CD4-positive, alpha-beta T cell treated with Interleukin-4 for 1 hour (primary cell): ENCODE measurements at regions not wholly inside any gene's neighbourhood (a gene's known extent, or its start where the extent isn't known, plus 50 kb on each side); places are given as distances from the start of the nearest gene placed in this dataset.
"Not testable (repeated sequence)": the region's sequence is repeated elsewhere in the genome, so short reads cannot be mapped to it uniquely, and the experiment has no call there.

ENCODE experiments used
- DNase-seq, 2 donors: peaks; one replicate each; pipeline ENCODE4 v3.0.0-alpha.2; 2020 to 2022

DNA sequence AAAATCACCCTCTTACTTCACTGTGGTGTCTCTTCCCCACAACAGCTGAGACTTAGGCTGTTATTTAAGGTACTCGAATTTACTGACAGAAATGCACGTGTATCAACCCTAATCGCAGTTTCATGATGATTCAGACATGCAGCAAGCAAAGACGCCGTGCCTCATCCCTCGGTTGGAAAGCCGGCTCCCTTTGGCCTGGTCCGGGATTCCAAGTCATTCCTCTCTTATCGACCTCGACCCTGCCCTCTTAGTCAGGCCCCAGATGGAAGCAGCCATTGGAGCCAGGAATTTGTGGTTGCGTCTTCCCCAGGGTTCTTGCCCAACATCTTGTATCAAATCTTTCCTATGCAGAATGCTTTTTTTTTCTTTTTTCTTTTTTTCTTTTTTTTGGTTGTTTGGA lies 229.5 kb downstream of the GATA3 start:
- DNase-seq: no peak

DNA sequence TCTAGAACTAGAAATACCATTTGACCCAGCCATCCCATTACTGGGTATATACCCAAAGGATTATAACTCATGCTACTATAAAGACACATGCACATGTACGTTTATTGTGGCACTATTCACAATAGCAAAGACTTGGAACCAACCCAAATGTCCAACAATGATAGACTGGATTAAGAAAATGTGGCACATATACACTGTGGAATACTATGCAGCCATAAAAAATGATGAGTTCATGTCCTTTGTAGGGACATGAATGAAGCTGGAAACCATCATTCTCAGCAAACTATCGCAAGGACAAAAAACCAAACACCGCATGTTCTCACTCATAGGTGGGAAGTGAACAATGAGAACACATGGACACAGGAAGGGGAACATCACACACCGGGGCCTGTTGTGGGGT lies 231.5 kb downstream of the GATA3 start:
- DNase-seq: not testable (repeated sequence)

DNA sequence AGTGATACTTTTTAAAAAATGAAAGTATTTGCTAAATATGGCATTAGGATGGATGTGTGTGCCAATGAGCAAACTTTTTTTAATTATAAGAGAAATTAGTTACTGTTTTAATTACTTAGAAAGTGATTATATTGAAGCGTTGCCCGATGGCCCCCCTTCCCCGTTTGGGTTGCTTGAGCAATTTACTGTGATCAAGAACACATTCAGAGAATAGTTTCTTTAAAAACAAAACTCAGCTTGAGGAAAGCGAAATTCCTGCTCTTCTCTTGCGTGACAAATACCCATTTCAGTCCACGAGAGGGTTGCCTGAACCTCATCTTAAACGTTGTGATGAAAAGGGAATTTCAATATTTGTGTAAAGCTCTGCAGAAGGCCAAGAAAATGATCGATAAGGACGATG lies 234.1 kb downstream of the GATA3 start:
- no peak for DNase-seq

- DNase-seq: no peak
These were observed 234.9 kb downstream of the GATA3 start for GRCh38 chr10:8289186-8289924.

DNA sequence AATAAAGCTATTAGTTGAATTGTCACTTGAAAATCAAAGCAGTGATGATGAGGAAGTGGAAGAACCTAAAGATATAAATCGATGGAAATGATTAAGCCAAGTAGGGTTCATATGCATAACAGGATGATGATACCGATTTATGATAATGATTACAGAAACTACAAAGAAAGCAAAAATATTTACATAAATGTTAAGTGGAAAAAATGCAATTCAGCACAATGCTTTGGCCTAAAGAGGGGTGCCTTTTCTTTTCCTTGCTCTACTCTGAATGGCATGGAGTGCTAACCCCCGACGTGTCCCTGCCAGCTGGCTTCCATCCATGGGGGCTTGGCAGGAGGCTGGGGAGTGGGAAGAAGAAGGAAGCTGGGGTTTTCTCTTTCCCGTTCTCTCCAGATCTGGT lies 240.3 kb downstream of the GATA3 start:
- DNase-seq: no peak

DNA sequence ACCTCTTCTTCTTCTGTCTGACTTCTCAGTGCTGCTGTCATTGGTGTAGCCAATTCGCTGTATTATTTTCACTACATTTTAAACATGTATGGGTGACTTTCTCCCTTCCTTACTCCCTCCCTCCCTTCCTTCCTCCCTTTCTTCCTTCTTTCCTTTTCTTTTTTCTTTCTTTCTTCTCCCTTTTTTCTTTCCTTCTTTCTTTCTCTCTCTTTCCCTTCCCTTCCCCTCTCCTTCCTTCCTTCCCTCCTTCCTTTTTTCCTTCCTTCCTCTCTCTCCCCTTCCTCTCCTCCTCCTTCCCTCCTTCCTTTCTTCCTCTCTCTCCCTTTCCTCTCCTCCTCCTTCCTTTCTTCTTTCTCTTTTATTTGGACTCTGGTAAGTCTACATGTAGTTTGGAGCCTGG lies 240.8 kb downstream of the GATA3 start:
- DNase-seq: no peak

DNA sequence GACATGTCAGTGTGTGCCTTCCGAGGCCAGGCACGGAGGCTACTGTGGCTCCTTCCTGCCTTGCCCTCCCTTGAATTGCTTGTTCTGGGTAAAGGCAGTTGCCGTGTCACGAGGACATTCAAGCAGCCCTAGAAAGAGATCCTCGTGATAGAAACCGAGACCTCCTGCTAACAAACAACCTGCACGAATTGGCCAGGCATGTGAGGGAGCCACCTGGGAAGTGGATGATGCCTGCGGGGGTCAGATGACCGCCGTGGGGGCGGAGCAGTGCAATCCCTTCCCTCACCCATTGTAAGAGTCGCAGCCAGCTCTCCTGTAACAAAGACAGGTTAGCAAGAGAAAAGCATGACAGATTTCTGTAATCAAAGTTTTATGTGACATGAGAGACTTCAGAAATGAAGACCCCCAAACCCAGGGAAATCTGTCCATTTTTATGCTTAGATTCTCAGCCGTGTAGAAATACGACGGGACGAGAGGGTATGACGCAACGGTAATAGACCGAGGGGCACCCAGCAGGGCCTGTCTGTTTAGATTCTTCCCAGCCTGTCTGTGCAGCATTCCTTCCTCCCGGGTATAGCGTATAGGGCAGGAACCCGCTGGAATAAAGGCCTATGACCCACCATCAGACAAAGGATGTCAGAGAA lies 241.7 kb downstream of the GATA3 start:
- DNase-seq: no peak

DNA sequence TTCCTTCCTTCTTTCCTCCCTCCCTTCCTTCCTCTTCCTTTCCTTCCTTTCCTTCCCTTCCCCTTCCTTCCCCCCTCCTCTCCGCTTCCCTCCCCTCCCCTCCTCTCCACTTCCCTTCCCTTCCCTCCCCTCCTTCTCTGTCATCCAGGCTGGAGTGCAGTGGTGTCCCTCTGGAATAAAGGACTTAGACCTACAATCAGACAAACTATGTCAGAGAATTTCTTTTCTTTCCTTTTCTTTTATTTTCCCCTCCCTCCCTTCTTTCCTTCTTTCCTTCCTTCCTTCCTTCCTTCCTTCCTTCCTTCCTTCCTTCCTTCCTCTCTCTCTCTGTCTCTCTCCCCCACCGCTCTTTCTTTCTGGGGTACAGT lies 242.2 kb downstream of the GATA3 start:
- no peak for DNase-seq

DNA sequence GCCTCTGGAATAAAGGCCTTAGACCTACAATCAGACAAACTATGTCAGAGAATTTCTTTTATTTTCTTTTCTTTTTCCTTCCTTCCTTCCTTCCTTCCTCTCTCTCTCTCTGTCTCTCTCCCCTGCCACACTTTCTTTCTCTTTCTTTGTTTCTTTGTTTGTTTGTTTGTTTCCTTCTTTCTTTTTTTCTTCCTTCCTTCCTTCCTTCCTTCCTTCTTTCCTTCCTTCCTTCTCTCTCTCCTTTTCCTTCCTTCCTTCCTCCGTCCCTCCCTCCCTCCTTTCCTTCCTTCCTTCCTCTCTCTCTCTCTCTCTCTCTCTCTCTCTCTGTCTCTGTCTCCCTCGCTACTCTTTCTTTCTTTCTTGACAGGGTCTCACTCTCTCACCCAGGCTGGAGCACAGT lies 242.6 kb downstream of the GATA3 start:
- DNase-seq: no peak

GRCh38 chr10:8297959-8298358 lies 243.5 kb downstream of the GATA3 start:
- no peak for DNase-seq

DNA sequence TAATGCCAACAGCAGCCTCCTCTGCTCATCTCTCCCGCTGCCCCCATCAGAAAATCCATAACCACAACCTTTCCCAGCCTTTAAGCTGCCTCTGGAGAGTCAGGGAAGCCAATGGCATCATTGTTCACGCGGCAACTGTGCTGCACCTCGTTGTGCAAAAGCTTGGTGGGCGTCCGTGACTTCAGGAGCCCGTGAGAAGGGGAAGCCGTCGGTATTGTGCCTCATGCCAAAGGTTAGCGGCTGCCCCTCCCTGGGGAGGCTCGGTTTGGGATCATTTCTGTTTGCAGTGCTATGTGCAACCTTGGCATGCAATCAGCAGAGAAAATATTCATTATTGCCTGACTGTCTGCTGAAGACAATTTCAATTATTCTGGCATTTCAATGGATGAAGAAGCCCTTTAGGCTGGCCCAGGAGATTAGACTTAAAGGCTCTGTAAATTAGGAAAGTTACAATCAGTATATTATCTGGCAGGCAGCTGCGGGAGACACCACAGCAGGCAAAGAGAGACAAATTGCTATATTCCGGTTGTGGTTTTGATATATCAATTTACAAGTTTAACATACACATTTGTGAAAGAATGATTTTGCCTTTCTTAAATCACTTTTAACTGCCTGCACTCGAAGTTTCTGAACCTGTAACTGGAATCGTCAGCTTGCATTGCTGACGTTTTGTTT lies 244.5 kb downstream of the GATA3 start:
- DNase-seq: no peak

DNA sequence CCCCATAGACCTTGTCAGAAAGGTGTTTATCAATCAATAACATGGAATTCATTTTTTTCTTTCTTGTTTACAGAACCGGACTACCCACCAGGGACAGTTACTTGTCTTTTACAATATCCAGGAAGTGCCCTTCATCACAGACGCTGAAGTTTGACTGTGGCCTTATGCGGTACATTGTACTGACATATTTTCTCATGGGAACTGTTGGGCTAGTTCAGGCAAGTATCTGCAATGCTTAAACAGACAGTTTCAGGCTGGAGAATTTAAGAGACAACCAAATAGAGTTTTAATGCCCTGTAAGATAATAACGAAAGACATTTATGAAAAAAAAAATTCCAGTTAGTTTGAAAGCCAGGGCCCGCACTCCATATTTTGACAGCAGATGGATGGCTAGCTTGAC lies 246.4 kb downstream of the GATA3 start:
- no peak for DNase-seq

GRCh38 chr10:8301333-8301732 lies 246.8 kb downstream of the GATA3 start:
- no peak for DNase-seq

DNA sequence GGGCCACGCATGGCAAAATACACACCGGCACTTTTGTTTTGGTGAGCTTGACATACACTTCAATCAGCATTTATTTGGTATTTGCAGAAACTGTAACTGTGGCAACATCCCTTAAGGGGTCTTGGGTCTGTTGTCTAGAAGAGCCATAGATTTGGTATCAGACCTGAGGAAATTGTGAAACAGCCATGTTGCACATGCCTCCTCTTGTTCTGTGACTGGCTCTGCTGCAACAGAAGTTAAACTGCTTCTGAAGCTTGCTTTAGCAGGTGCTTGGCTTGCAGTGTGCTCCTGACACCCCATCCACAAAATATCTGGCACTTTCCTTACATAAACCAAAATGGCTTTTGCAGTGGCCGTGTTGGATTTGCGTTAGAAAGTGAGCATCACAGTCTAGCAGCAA lies 247.3 kb downstream of the GATA3 start:
- DNase-seq: no peak

- DNase-seq: no peak
These were observed 248.1 kb downstream of the GATA3 start for GRCh38 chr10:8302565-8302964.

GRCh38 chr10:8304861-8305260 lies 250.4 kb downstream of the GATA3 start:
- DNase-seq: no peak

- DNase-seq: no peak
These were observed 251.6 kb downstream of the GATA3 start for GRCh38 chr10:8305876-8306652.

GRCh38 chr10:8306685-8307364 lies 252.3 kb downstream of the GATA3 start:
- DNase-seq: no peak

DNA sequence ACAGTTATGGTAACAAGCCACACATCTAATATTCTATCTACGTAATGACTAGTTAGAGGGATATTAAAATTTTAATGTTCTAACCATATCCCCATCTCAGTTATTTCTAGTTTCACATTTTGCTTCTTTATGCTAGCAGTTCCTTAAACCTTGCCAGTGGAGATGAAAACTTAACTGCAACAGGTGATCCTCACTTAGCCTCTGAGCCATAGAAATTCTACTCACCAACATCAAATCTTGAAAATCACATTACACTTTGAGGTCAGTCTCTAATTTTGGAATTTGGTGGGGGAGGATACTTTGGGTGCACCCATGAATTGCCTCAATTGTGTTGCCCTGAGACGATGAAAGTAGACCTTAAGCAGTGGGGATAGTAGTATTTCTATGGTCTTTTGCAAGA lies 256.4 kb downstream of the GATA3 start:
- DNase-seq: no peak

- no peak for DNase-seq
These were observed 257.1 kb downstream of the GATA3 start for GRCh38 chr10:8311526-8312070.

DNA sequence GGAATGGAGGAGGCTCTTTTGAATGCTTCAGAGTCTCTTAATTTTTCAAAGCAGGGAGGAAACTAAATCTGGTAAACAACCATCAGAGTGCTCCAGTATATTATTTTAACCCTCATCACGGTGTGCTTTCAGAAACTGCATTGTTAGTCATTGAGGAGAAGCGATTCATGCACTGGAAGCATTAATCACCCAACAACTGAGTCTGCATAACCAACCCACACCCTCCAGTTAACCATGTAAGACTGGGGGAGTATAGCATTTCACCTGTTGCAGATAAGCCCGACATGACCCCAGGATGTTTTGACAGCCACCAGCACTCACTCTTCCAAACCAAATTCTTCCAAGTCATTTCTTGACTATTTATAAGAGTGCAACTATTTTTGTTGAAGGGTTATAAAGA lies 257.6 kb downstream of the GATA3 start:
- DNase-seq: no peak

GRCh38 chr10:8312781-8313180 lies 258.3 kb downstream of the GATA3 start:
- no peak for DNase-seq

DNA sequence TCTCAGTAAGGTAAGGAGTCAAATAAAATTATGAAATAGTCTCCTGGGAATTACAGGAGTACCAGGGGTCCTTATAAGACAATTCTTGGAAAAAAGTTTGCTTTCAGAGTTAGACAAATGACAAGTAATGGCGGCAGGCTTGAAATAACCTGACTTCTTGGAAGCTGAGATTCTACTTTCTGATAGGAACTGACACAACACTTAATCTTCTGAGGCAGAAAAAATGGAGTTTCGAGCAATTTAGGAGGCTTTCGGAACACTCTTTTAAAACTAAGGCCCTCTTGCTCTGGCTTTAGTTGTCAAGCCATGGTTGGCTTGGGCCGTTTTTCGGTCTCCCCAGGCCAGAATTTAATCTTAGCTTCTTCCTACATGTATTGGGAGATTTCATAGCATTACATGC lies 260.0 kb downstream of the GATA3 start:
- no peak for DNase-seq
